G401 (cell line): ENCODE measurements at regions not wholly inside any gene's neighbourhood (a gene's known extent, or its start where the extent isn't known, plus 50 kb on each side); places are given as distances from the start of the nearest gene placed in this dataset.
A peak's percentile ranks its signal among the peaks of the same experiment; 100 is the strongest.

ENCODE experiments used
- DNase-seq: peaks from one replicate; pipeline ENCODE4 v3.0.0-alpha.2; 2015; ENCODE audit warnings: low spot score
- in situ Hi-C: cut with HindIII; loops from 2 replicates; pipeline ENCODE4 v1.10.0; 2016; ENCODE audit warnings: low sequenced_read_pairs, mixed read lengths

DNA sequence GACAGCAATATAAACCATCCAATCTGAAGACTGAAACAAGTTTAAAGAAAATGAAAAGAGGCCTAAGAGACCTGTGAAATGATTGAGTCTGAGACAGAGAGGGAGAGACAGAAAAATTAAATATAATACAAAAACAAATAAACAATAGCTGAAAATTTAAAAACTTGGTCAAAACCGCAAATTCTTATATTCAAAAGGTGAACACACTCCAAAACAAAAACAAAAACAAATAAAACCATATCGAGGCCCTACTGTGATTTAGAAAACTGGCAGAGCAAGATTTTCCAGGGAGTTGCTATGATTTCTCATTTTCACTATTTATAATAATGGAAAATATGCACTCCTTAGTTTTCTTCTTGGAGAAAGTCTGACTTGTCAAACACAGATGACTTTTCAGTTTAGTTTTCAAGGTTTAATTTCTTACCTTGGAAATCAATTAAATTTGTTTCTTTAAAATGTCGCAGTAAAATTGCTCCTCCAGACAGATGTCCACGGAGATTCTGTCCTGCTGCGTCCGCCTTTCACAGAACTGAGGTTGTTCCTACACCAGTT lies 1420.3 kb downstream of the UQCRFS1 start:
- in situ Hi-C loops, result no loop called here
- no peak for DNase-seq

GRCh38 chr19:27780367-27781075 lies 1432.4 kb downstream of the UQCRFS1 start:
- in situ Hi-C loops, result no loop called here
- DNase-seq, result no peak

GRCh38 chr19:27779954-27780353 lies 1433.0 kb downstream of the UQCRFS1 start:
- DNase-seq, result no peak
- in situ Hi-C loops, result no loop called here

- in situ Hi-C loops, result no loop called here
- no peak for DNase-seq
Observed at GRCh38 chr19:27777726-27778125, 1435.2 kb downstream of the UQCRFS1 start.

- no peak for DNase-seq
- in situ Hi-C loops, result no loop called here
Observed at GRCh38 chr19:27777242-27777641, 1435.7 kb downstream of the UQCRFS1 start.

DNA sequence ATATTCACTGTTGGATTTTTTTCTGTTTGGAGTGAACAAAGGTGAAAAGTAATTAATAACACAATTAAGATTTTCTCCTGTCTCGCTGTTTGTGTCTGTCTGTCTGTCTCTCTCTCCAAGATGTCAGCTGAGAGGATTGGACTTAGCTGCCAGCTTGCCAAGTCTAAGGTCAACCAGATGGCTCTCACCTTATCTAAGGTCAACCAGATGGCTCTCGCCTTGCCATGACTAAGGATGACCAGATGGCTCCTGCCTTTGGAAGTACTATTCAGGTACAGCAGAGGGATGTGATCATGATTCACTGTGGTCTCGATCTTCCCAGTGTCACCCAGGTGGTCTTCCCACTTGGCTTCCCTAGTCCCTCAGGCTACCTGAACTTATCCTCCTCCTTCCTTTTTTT lies 1436.4 kb downstream of the UQCRFS1 start:
- in situ Hi-C loops, result no loop called here

DNA sequence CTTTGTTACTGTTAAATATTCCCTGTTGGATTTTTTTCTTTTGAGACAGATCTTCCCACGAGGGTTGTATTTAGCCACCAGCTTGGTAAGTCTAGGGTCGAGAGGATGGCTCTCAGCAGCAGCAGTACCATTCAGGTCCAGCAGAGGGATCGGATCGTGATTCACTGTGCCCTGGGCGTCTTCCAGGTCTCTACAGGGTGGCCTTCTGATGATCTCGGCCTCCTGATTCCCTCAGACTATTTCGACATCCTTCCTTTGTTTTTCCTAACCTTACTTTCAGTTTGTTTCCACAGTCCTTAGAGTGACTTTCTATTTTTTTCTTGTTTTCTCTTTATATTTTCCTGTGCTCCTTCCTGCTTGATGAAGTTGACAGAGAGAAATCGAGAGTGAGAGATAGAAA lies 1436.9 kb downstream of the UQCRFS1 start:
- in situ Hi-C loops, result no loop called here
- no peak for DNase-seq

More for the DNA sequence above, 1436.4 kb downstream of the UQCRFS1 start:
- no peak for DNase-seq

DNA sequence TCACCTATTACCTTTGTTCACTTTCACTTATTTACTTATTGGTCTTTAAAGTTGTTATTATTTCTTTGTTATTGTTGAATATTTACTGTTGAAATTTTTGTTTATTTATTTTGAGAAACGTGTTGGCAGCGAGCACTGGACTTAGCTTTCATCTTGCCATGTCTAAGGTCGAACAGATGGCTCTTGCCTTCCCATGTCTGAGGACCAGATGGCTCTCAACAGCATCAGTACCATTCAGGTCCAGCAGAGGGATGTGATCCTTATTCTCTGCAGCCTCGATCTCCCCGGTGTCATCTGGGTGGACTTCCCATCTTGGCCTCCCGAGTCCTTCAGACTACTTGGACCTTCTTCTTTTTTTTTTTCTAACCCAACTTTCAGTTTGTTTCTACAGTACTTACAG lies 1437.6 kb downstream of the UQCRFS1 start:
- DNase-seq, result peak; percentile 36

GRCh38 chr19:27774827-27775226 lies 1438.1 kb downstream of the UQCRFS1 start:
- DNase-seq, result no peak
- in situ Hi-C loops, result no loop called here

More for the DNA sequence above, 1437.6 kb downstream of the UQCRFS1 start:
- in situ Hi-C loops, result no loop called here

GRCh38 chr19:27774337-27774736 lies 1438.6 kb downstream of the UQCRFS1 start:
- no peak for DNase-seq
- in situ Hi-C loops, result no loop called here

DNA sequence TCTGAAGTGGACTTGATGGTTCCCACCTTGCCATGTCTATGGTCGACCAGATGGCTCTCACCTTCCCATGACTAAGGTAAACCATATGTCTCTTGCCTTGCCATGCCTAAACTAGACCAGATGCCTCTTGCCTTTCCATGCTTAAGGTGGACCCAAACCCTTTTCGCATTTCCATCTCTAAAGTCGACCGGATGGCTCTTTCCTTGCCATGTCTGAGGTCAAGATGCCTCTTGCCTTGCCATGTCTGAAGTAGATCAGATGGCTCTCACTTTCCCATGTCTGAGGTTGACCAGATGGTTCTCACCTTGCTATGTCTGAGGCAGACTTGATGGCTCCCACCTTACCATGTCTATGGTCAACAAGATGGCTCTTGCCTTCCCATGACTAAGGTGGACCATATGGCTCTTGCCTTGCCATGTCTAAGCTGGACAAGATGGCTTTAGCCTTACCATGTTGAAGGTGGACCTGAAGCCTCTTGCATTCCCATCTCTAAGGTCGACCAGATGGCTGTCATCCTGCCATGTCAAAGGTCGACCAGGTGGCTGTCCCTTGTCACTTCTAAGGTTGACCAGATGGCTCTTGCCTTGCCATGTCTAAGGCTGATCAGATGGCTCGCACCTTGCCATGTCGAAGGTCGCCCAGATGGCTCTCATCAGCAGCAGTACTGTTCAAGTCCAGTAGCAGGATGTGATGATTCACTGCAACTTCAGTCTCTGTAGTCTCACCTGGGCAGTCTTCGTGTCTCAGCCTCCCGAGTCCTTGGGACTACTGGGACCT lies 1439.4 kb downstream of the UQCRFS1 start:
- DNase-seq, result no peak
- in situ Hi-C loops, result no loop called here

GRCh38 chr19:27772059-27772458 lies 1440.9 kb downstream of the UQCRFS1 start:
- DNase-seq, result no peak
- in situ Hi-C loops, result no loop called here

GRCh38 chr19:27770095-27770494 lies 1442.9 kb downstream of the UQCRFS1 start:
- in situ Hi-C loops, result no loop called here
- DNase-seq, result no peak

GRCh38 chr19:27767234-27767633 lies 1445.7 kb downstream of the UQCRFS1 start:
- no peak for DNase-seq
- in situ Hi-C loops, result no loop called here

DNA sequence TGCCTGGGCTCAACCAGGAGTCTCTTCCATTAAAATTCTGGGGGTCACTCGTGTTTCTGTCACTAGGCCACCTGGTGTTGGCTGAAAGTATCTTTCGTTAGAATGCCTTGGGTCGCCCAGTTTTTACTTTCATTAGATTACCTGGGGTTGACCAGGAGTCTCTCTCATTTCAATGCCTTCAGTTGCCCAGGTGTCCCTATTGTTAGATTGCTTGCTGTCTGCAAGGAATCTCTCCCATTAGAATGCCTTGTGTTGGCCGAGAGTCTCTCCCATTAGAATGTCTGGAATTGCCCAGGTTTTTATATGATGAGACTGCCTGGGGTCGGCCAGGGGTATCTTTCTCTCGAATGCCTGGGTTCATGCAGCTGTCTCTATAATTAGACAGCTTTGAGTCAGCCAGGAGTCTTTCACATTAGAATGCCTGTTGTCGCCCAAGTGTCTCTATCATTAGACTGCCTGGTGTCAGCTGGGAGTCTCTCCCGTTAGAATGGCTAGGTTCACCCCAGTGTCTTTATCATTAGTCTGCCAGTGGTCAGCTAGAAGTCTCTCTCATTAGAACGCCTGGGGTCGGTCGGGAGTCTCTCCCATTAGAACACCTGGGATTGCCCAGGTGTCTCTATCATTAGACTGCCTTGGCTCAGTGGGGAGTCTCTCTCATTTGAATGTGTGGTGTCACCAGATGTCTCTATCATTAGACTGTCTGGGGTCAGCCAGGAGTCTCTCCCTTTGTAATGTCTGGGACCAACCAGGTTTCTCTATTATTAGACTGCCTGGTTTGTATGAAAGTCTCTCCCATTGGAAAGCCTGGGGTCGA lies 1446.8 kb downstream of the UQCRFS1 start:
- peak; percentile 28 for DNase-seq
- in situ Hi-C loops, result no loop called here

GRCh38 chr19:27765397-27765796 lies 1447.6 kb downstream of the UQCRFS1 start:
- in situ Hi-C loops, result no loop called here
- DNase-seq, result peak; percentile 32

DNA sequence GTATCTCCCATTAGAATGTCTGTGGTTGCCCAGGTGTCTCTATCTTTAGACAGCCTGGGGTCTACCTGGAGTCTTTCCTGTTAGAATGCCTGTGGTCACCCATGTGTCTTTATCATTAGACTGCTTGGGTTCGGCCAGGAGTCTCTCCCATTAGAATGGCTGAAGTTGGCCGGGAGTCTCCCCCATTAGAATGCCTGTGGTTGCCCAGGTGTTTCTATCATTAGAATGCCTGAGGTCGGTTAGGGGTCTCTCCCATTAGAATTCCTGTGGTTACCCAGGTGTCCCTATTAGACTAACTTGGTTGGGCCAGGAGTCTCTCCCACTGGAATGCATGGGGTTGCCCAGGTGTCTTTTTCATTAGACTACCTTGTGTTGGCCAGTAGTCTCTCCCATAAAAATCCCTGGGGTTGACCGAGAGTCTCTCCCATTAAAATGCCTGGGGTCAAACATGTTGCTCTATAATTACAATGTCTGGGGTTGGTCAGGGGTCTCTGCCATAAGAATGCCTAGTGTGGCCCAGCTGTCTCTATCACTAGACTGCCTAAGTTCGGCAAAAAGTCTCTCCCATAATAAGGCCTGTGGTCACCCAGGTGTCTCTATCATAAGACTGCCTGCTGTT lies 1448.7 kb downstream of the UQCRFS1 start:
- in situ Hi-C loops, result no loop called here
- no peak for DNase-seq

GRCh38 chr19:27762933-27763332 lies 1450.0 kb downstream of the UQCRFS1 start:
- in situ Hi-C loops, result no loop called here
- DNase-seq, result peak; percentile 52

DNA sequence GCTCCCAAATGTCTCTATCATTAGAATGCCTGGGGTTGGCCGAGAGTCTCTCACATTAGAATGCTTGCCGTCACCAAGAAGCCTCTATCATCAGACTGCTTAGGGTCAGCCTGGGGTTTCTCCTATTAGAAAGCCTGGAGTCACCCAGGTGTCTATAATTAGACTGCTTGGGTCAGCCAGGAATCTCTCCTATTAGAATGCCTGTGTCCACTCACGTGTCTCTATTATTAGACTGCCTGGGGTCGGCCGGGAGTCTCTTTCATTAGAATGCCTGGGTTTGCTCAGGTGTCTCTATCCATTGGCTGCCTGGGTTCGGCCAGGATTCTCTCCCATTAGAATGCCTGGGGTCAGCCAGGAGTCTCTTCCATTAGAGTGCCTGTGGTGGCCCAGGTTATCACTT lies 1453.1 kb downstream of the UQCRFS1 start:
- peak; percentile 53 for DNase-seq
- in situ Hi-C loops, result no loop called here
